ENCODE measurements at regions not wholly inside any gene's neighbourhood (a gene's known extent, or its start where the extent isn't known, plus 50 kb on each side); places are given as distances from the start of the nearest gene placed in this dataset.

GRCh38 chr15:70602834-70603560 lies 160.4 kb downstream of the UACA start:
- H3K9me3 ChIP-seq (ENCODE audit: control insufficient read depth in 3 of 3, low read length in 3 of 3), result no peaks in the 10 kb centered on the region
- H3K4me1 ChIP-seq (ENCODE audit: control insufficient read depth in 3 of 3, insufficient read depth in 3 of 3, low read length in 3 of 3), result peaks cover 13 to 16% (median 13%) of the 10 kb centered on the region in 3 donors
- H3K27ac ChIP-seq (ENCODE audit: low read depth, low read length), result no peak overlapping the region
- H3K27me3 ChIP-seq (ENCODE audit: control insufficient read depth in 3 of 3, insufficient read depth in 3 of 3, low read length in 3 of 3), result no peaks in the 10 kb centered on the region
- no peaks in the 10 kb centered on the region for H3K36me3 ChIP-seq (ENCODE audit: control insufficient read depth in 3 of 3, insufficient read depth in 3 of 3, low read length in 3 of 3)
- H3K4me3 ChIP-seq (ENCODE audit: low read length in 3 of 3), result no peak overlapping the region
- no peak overlapping the region for H3K9ac ChIP-seq (ENCODE audit: low read depth in 1 of 3, low read length in 3 of 3)

- Histone ChIP-seq H3K36me3 (ENCODE audit: control insufficient read depth in 3 of 3, insufficient read depth in 3 of 3, low read length in 3 of 3) (no peaks in the 10 kb centered on the region), H3K27ac (ENCODE audit: low read depth, low read length) (no peak overlapping the region), H3K4me1 (ENCODE audit: control insufficient read depth in 3 of 3, insufficient read depth in 3 of 3, low read length in 3 of 3) (peaks cover 13 to 16% (median 13%) of the 10 kb centered on the region in 3 donors), H3K27me3 (ENCODE audit: control insufficient read depth in 3 of 3, insufficient read depth in 3 of 3, low read length in 3 of 3) (no peaks in the 10 kb centered on the region), H3K4me3 (ENCODE audit: low read length in 3 of 3) (no peak overlapping the region), H3K9ac (ENCODE audit: low read depth in 1 of 3, low read length in 3 of 3) (no peak overlapping the region), H3K9me3 (ENCODE audit: control insufficient read depth in 3 of 3, low read length in 3 of 3) (no peaks in the 10 kb centered on the region)
These were observed 161.1 kb downstream of the UACA start for GRCh38 chr15:70602281-70602680.

- Histone ChIP-seq H3K4me3 (ENCODE audit: low read length in 3 of 3) (no peak overlapping the region), H3K27ac (ENCODE audit: low read depth, low read length) (no peak overlapping the region), H3K27me3 (ENCODE audit: control insufficient read depth in 3 of 3, insufficient read depth in 3 of 3, low read length in 3 of 3) (no peaks in the 10 kb centered on the region), H3K4me1 (ENCODE audit: control insufficient read depth in 3 of 3, insufficient read depth in 3 of 3, low read length in 3 of 3) (no peaks in the 10 kb centered on the region), H3K9ac (ENCODE audit: low read depth in 1 of 3, low read length in 3 of 3) (no peak overlapping the region), H3K36me3 (ENCODE audit: control insufficient read depth in 3 of 3, insufficient read depth in 3 of 3, low read length in 3 of 3) (no peaks in the 10 kb centered on the region), H3K9me3 (ENCODE audit: control insufficient read depth in 3 of 3, low read length in 3 of 3) (peaks cover 0 to 3% (median 0%) of the 10 kb centered on the region in 3 donors)
These were observed 165.4 kb downstream of the UACA start for GRCh38 chr15:70597945-70598344.

GRCh38 chr15:70597056-70597603 lies 166.2 kb downstream of the UACA start:
- Histone ChIP-seq H3K27ac (ENCODE audit: low read depth, low read length) (no peak overlapping the region), H3K27me3 (ENCODE audit: control insufficient read depth in 3 of 3, insufficient read depth in 3 of 3, low read length in 3 of 3) (no peaks in the 10 kb centered on the region), H3K9me3 (ENCODE audit: control insufficient read depth in 3 of 3, low read length in 3 of 3) (peaks cover 0 to 3% (median 0%) of the 10 kb centered on the region in 3 donors), H3K36me3 (ENCODE audit: control insufficient read depth in 3 of 3, insufficient read depth in 3 of 3, low read length in 3 of 3) (no peaks in the 10 kb centered on the region), H3K9ac (ENCODE audit: low read depth in 1 of 3, low read length in 3 of 3) (no peak overlapping the region), H3K4me3 (ENCODE audit: low read length in 3 of 3) (no peak overlapping the region), H3K4me1 (ENCODE audit: control insufficient read depth in 3 of 3, insufficient read depth in 3 of 3, low read length in 3 of 3) (no peaks in the 10 kb centered on the region)

GRCh38 chr15:70596354-70597055 lies 166.9 kb downstream of the UACA start:
- H3K27me3 ChIP-seq (ENCODE audit: control insufficient read depth in 3 of 3, insufficient read depth in 3 of 3, low read length in 3 of 3), result no peaks in the 10 kb centered on the region

GRCh38 chr15:70593795-70594194 lies 169.6 kb downstream of the UACA start:
- H3K9me3 ChIP-seq (ENCODE audit: control insufficient read depth in 3 of 3, low read length in 3 of 3), result peaks cover 0 to 5% (median 0%) of the 10 kb centered on the region in 3 donors
- no peak overlapping the region for H3K9ac ChIP-seq (ENCODE audit: low read depth in 1 of 3, low read length in 3 of 3)
- peaks cover 0 to 3% (median 0%) of the 10 kb centered on the region in 3 donors for H3K27me3 ChIP-seq (ENCODE audit: control insufficient read depth in 3 of 3, insufficient read depth in 3 of 3, low read length in 3 of 3)
- H3K4me3 ChIP-seq (ENCODE audit: low read length in 3 of 3), result no peak overlapping the region
- H3K27ac ChIP-seq (ENCODE audit: low read depth, low read length), result no peak overlapping the region
- no peaks in the 10 kb centered on the region for H3K4me1 ChIP-seq (ENCODE audit: control insufficient read depth in 3 of 3, insufficient read depth in 3 of 3, low read length in 3 of 3)
- H3K36me3 ChIP-seq (ENCODE audit: control insufficient read depth in 3 of 3, insufficient read depth in 3 of 3, low read length in 3 of 3), result no peaks in the 10 kb centered on the region

More at GRCh38 chr15:70596354-70597055, 166.9 kb downstream of the UACA start:
- Histone ChIP-seq H3K27ac (ENCODE audit: low read depth, low read length) (no peak overlapping the region), H3K36me3 (ENCODE audit: control insufficient read depth in 3 of 3, insufficient read depth in 3 of 3, low read length in 3 of 3) (no peaks in the 10 kb centered on the region), H3K9me3 (ENCODE audit: control insufficient read depth in 3 of 3, low read length in 3 of 3) (peaks cover 0 to 3% (median 0%) of the 10 kb centered on the region in 3 donors), H3K4me3 (ENCODE audit: low read length in 3 of 3) (no peak overlapping the region), H3K9ac (ENCODE audit: low read depth in 1 of 3, low read length in 3 of 3) (no peak overlapping the region), H3K4me1 (ENCODE audit: control insufficient read depth in 3 of 3, insufficient read depth in 3 of 3, low read length in 3 of 3) (no peaks in the 10 kb centered on the region)

- Histone ChIP-seq H3K36me3 (ENCODE audit: control insufficient read depth in 3 of 3, insufficient read depth in 3 of 3, low read length in 3 of 3) (no peaks in the 10 kb centered on the region), H3K27me3 (ENCODE audit: control insufficient read depth in 3 of 3, insufficient read depth in 3 of 3, low read length in 3 of 3) (peaks cover 0 to 15% (median 11%) of the 10 kb centered on the region in 3 donors), H3K27ac (ENCODE audit: low read depth, low read length) (no peak overlapping the region), H3K4me3 (ENCODE audit: low read length in 3 of 3) (no peak overlapping the region), H3K4me1 (ENCODE audit: control insufficient read depth in 3 of 3, insufficient read depth in 3 of 3, low read length in 3 of 3) (peaks cover 0 to 5% (median 4%) of the 10 kb centered on the region in 3 donors), H3K9ac (ENCODE audit: low read depth in 1 of 3, low read length in 3 of 3) (no peak overlapping the region), H3K9me3 (ENCODE audit: control insufficient read depth in 3 of 3, low read length in 3 of 3) (peaks cover 0 to 2% (median 0%) of the 10 kb centered on the region in 3 donors)
These were observed 173.6 kb downstream of the UACA start for GRCh38 chr15:70589728-70590127.

GRCh38 chr15:70589221-70589620 lies 174.1 kb downstream of the UACA start:
- H3K27ac ChIP-seq (ENCODE audit: low read depth, low read length), result no peak overlapping the region
- H3K27me3 ChIP-seq (ENCODE audit: control insufficient read depth in 3 of 3, insufficient read depth in 3 of 3, low read length in 3 of 3), result peaks cover 0 to 15% (median 11%) of the 10 kb centered on the region in 3 donors

GRCh38 chr15:70588613-70589012 lies 174.7 kb downstream of the UACA start:
- Histone ChIP-seq H3K9me3 (ENCODE audit: control insufficient read depth in 3 of 3, low read length in 3 of 3) (peaks cover 0 to 2% (median 0%) of the 10 kb centered on the region in 3 donors), H3K36me3 (ENCODE audit: control insufficient read depth in 3 of 3, insufficient read depth in 3 of 3, low read length in 3 of 3) (no peaks in the 10 kb centered on the region), H3K9ac (ENCODE audit: low read depth in 1 of 3, low read length in 3 of 3) (no peak overlapping the region), H3K27ac (ENCODE audit: low read depth, low read length) (no peak overlapping the region), H3K4me1 (ENCODE audit: control insufficient read depth in 3 of 3, insufficient read depth in 3 of 3, low read length in 3 of 3) (peaks cover 0 to 5% (median 4%) of the 10 kb centered on the region in 3 donors), H3K4me3 (ENCODE audit: low read length in 3 of 3) (no peak overlapping the region), H3K27me3 (ENCODE audit: control insufficient read depth in 3 of 3, insufficient read depth in 3 of 3, low read length in 3 of 3) (peaks cover 0 to 15% (median 11%) of the 10 kb centered on the region in 3 donors)

More at GRCh38 chr15:70589221-70589620, 174.1 kb downstream of the UACA start:
- H3K9ac ChIP-seq (ENCODE audit: low read depth in 1 of 3, low read length in 3 of 3), result no peak overlapping the region
- H3K4me3 ChIP-seq (ENCODE audit: low read length in 3 of 3), result no peak overlapping the region
- peaks cover 0 to 5% (median 4%) of the 10 kb centered on the region in 3 donors for H3K4me1 ChIP-seq (ENCODE audit: control insufficient read depth in 3 of 3, insufficient read depth in 3 of 3, low read length in 3 of 3)
- H3K9me3 ChIP-seq (ENCODE audit: control insufficient read depth in 3 of 3, low read length in 3 of 3), result peaks cover 0 to 2% (median 0%) of the 10 kb centered on the region in 3 donors
- no peaks in the 10 kb centered on the region for H3K36me3 ChIP-seq (ENCODE audit: control insufficient read depth in 3 of 3, insufficient read depth in 3 of 3, low read length in 3 of 3)

Data from skeletal muscle tissue (tissue), 3 donors.